GM23248 (cell line): ENCODE measurements at regions not wholly inside any gene's neighbourhood (a gene's known extent, or its start where the extent isn't known, plus 50 kb on each side); places are given as distances from the start of the nearest gene placed in this dataset.

Source experiments
- EZH2 ChIP-seq: fragments of 200-600 bp; sonication (generic); IDR thresholded peaks from 2 replicates; pipeline ENCODE4 v1.6.1; 2018; ENCODE audit warnings: antibody characterized with exemption, mild to moderate bottlenecking; ENCODE audit not compliant: insufficient read depth, poor library complexity, severe bottlenecking
- EZH2phosphoT487 ChIP-seq: fragments of 200-600 bp; sonication (generic); IDR thresholded peaks from 2 replicates; pipeline ENCODE4 v1.6.1; 2018; ENCODE audit warnings: antibody characterized with exemption, moderate library complexity, mild to moderate bottlenecking, low read depth; ENCODE audit not compliant: insufficient read depth

GRCh38 chr9:28289746-28290145 is 716.5 kb upstream of the C9orf72 start:
- TF ChIP-seq EZH2 (no peak), EZH2phosphoT487 (no peak)
